ENCODE measurements at regions not wholly inside any gene's neighbourhood (a gene's known extent, or its start where the extent isn't known, plus 50 kb on each side); places are given as distances from the start of the nearest gene placed in this dataset.

- Mint-ChIP-seq H3K4me3 (no peak overlapping the region), H3K9me3 (peaks cover 22% of the 10 kb centered on the region), H3K4me1 (peaks cover 2% of the 10 kb centered on the region), H3K27ac (no peak overlapping the region), H3K27me3 (ENCODE audit: insufficient read depth, low read depth) (peaks cover 4% of the 10 kb centered on the region), H3K36me3 (peaks cover 5% of the 10 kb centered on the region)
- Histone ChIP-seq H3K27me3 (no peaks in the 10 kb centered on the region), H3K4me3 (no peak overlapping the region), H3K4me1 (no peaks in the 10 kb centered on the region), H4K20me1 (ENCODE audit: low read depth) (no peaks in the 10 kb centered on the region), H3K9me3 (ENCODE audit: low read depth) (no peaks in the 10 kb centered on the region), H3K9ac (no peak overlapping the region), H2AFZ (replicated peaks) (no peak overlapping the region), H3F3A (ENCODE audit: low read depth) (no peaks in the 10 kb centered on the region), H3K27ac (no peak overlapping the region), H3K79me2 (ENCODE audit: low read depth) (no peaks in the 10 kb centered on the region), H3K4me2 (no peak overlapping the region), H3K36me3 (no peaks in the 10 kb centered on the region)
- TF ChIP-seq CTCF (IDR thresholded peaks at IDR 0.05) (peak; percentile 15), EZH2phosphoT487 (IDR thresholded peaks at IDR 0.05) (no peak)
- DNase-seq (ENCODE audit: low spot score): no peak
Observed at GRCh38 chr9:110006657-110007056, 201.3 kb downstream of the C9orf152 start.

DNA sequence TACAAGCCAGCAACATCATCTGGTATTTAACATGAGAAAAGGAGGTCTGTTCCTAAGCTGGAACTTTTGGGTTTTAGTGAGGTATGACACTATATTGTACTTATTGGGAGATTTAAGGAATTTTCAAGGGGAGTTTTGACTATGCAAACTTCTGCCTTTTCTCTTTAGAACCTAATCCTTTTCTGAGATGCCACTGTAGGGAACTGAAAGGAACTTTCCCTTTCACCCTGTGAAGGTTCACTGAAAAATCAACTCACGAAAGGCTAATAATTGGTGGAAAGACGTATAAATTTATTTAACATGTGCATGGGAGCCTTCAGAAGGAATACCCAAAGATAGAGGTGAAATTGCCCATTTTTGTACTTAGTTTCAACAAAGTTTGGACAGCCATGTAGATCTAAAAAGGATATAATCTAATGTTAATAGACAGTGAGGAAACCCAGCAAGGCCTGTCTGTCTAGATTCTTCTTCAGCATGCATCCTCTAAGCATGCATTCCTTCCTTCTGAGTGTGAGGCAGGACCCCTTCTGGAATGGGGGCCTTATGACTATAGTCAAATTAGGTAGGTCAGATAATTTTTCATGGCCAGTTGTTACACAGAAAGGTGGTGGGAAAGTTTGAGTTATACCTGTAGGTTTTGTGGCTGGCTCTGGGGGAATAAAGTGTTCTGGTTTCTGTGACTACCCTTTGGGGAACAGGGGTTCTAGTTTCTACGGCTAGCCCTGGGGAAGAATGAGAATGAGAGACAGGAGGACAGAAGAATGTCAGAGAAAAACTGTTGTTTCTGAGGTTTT lies 200.3 kb downstream of the C9orf152 start:
- no peaks in the 10 kb centered on the region for H3K36me3 ChIP-seq

DNA sequence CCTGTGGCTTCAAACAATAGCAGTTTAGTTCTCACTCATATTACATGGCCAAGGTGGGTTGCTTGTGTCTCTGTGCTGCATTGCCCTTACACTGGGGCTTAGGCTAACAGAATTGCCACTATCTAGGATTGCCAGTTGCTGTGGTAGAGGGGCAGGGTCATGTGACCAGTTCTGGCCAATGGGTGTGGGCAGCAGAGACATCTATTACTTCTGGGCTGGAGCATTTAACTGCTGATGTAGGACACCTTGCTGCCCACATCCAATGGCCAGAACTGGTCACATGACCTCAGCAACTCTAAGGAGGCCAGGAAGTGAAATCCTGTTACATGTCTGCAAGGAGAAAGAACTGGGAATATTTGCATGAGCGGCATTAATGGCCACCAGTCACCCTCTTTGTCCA lies 199.3 kb downstream of the C9orf152 start:
- Histone ChIP-seq H3K4me1 (no peaks in the 10 kb centered on the region), H3F3A (ENCODE audit: low read depth) (no peaks in the 10 kb centered on the region), H3K27me3 (no peaks in the 10 kb centered on the region), H3K36me3 (no peaks in the 10 kb centered on the region), H4K20me1 (ENCODE audit: low read depth) (no peaks in the 10 kb centered on the region), H3K9me3 (ENCODE audit: low read depth) (no peaks in the 10 kb centered on the region), H3K9ac (no peak overlapping the region), H3K27ac (no peak overlapping the region), H3K4me3 (no peak overlapping the region), H3K4me2 (no peak overlapping the region), H3K79me2 (ENCODE audit: low read depth) (no peaks in the 10 kb centered on the region), H2AFZ (replicated peaks) (no peak overlapping the region)
- H3K27ac Mint-ChIP-seq: no peak overlapping the region
- peaks cover 2% of the 10 kb centered on the region for H3K4me1 Mint-ChIP-seq
- H3K9me3 Mint-ChIP-seq: peaks cover 19% of the 10 kb centered on the region
- TF ChIP-seq EZH2 (IDR thresholded peaks at IDR 0.05) (no peak), EZH2phosphoT487 (IDR thresholded peaks at IDR 0.05) (no peak), CTCF (IDR thresholded peaks at IDR 0.05) (no peak)
- no peak for DNase-seq (ENCODE audit: low spot score)
- peaks cover 3% of the 10 kb centered on the region for H3K36me3 Mint-ChIP-seq
- peaks cover 4% of the 10 kb centered on the region for H3K27me3 Mint-ChIP-seq (ENCODE audit: insufficient read depth, low read depth)
- H3K4me3 Mint-ChIP-seq: no peak overlapping the region

More for the DNA sequence above, 200.3 kb downstream of the C9orf152 start:
- Mint-ChIP-seq H3K27me3 (ENCODE audit: insufficient read depth, low read depth) (peaks cover 4% of the 10 kb centered on the region), H3K27ac (no peak overlapping the region), H3K4me1 (peaks cover 2% of the 10 kb centered on the region), H3K4me3 (no peak overlapping the region), H3K36me3 (peaks cover 5% of the 10 kb centered on the region), H3K9me3 (peaks cover 22% of the 10 kb centered on the region)
- Histone ChIP-seq H3K79me2 (ENCODE audit: low read depth) (no peaks in the 10 kb centered on the region), H3K9me3 (ENCODE audit: low read depth) (no peaks in the 10 kb centered on the region), H3K27me3 (no peaks in the 10 kb centered on the region), H3K4me2 (no peak overlapping the region), H3K9ac (no peak overlapping the region), H3K27ac (no peak overlapping the region), H2AFZ (replicated peaks) (no peak overlapping the region), H3K4me1 (no peaks in the 10 kb centered on the region), H3F3A (ENCODE audit: low read depth) (no peaks in the 10 kb centered on the region), H3K4me3 (no peak overlapping the region), H4K20me1 (ENCODE audit: low read depth) (no peaks in the 10 kb centered on the region)
- TF ChIP-seq EZH2 (IDR thresholded peaks at IDR 0.05) (no peak), EZH2phosphoT487 (IDR thresholded peaks at IDR 0.05) (no peak), CTCF (IDR thresholded peaks at IDR 0.05) (no peak)
- DNase-seq (ENCODE audit: low spot score): no peak
